ENCODE measurements at regions not wholly inside any gene's neighbourhood (a gene's known extent, or its start where the extent isn't known, plus 50 kb on each side); places are given as distances from the start of the nearest gene placed in this dataset.

GRCh38 chr20:52295556-52295955 lies 104.0 kb upstream of the ZFP64 start:
- no peak for TF ChIP-seq CTCF (conservative IDR thresholded peaks at IDR 0.05; ENCODE audit: low read depth, low read length)
- no peak for TF ChIP-seq EZH2 (IDR thresholded peaks at IDR 0.05; ENCODE audit: borderline replicate concordance, low read depth, low read length, poor library complexity, severe bottlenecking)
